Spleen (tissue), 7 donors: ENCODE measurements at regions not wholly inside any gene's neighbourhood (a gene's known extent, or its start where the extent isn't known, plus 50 kb on each side); places are given as distances from the start of the nearest gene placed in this dataset.

Experiments used
- CTCF ChIP-seq, 11 experiments: fragments of 200-600 bp in 7 of 11; fragments of 450-650 bp in 4 of 11; sonication (generic) in 4 of 11; IDR thresholded peaks in 8 of 11; conservative IDR thresholded peaks in 3 of 11; 1 replicate in 7 of 11; 2 replicates in 4 of 11; pipeline versions ENCODE4 v1.4.0 to v1.8.0; 2016 to 2021; ENCODE audit warnings: antibody characterized with exemption in 11 of 11, inconsistent platforms in 4 of 11, mild to moderate bottlenecking in 1 of 11
- POLR2A ChIP-seq, 3 donors: fragments of 450-650 bp; IDR thresholded peaks; one replicate each; pipeline ENCODE4 v1.5.1; 2017; ENCODE audit warnings: antibody characterized with exemption in 3 of 3, mild to moderate bottlenecking in 1 of 3
- donor health status: DM: no; HTN: no; CAD: no; lungs with moderate emphysema.
- donor health status: DM: no; HTN: no; CAD: no.
- donor health status: DM: no; HTN: no; CAD: no.

DNA sequence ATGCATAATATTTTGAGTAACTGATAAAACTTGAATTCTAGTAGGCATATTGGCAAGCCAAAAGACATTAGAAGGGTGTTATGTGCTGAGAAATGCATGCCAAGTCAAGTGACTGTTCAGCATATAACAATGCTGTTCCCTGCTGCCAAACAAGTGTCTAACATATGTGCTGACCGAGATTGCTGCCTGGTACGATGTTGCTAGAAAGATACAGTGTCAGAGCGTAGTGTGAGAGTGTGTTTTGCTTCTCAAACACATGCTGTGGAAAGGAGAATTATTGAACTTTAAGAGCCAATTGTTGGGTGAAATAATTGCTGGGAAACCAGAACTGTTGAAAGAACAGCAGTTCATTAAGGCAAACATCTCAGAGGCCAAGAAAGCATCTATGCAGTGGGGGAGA, 71.3 kb upstream of the GRIA4 start:
- TF ChIP-seq POLR2A (IDR thresholded peaks at IDR 0.05) (no peak), CTCF (IDR thresholded peaks at IDR 0.05 in 8 of 11, conservative IDR thresholded peaks at IDR 0.05 in 3 of 11) (no peak)
